GM18873 (cell line): ENCODE measurements at regions not wholly inside any gene's neighbourhood (a gene's known extent, or its start where the extent isn't known, plus 50 kb on each side); places are given as distances from the start of the nearest gene placed in this dataset.

Experiments
- ATAC-seq: cut with Tn5 transposase; IDR thresholded peaks from one replicate; pipeline ENCODE4 v1.9.1; 2021; ENCODE audit warnings: mild to moderate bottlenecking, moderate library complexity, moderate number of reproducible peaks; ENCODE audit not compliant: unreplicated experiment, low FRiP score

DNA sequence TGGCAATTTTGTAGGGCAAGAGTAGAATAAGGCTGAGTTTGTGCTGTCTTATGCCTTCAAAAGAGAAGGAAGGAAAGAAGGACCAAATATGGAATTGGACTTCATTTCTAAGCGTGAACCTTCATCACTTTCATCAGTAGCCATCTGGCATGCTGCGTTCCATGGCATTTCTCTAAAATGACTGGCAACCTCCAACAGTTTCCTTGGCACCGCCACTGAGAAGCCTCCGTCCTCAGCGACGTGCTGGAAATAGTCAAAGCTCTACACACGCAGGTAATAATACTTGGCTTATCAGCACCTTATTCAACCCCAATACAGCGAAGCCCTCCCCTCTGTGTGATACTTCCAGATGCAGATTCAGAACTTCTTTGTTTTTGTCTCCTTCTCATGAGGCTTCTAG lies 169.7 kb upstream of the CD180 start:
- no peak for ATAC-seq

GRCh38 chr5:67364381-67364970 lies 167.9 kb upstream of the CD180 start:
- no peak for ATAC-seq

DNA sequence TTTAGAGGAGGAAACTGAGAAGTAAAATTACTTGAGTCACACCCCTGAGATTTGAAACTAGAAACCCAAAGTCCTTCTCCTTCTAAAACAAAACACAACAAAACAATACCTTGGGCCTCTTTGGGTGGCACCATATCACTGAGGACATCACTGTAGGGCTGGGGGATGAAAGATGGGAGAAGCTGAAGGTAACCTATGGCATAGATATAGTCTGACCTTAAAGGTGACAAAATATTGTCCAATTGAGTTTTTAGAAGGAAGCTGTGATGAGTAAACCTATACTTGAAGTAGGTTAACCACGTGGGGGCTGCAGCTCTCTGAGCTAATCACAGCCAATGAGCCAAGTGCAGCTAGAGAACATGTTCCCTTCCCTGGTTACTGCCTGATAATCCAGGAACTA lies 167.4 kb upstream of the CD180 start:
- no peak for ATAC-seq

DNA sequence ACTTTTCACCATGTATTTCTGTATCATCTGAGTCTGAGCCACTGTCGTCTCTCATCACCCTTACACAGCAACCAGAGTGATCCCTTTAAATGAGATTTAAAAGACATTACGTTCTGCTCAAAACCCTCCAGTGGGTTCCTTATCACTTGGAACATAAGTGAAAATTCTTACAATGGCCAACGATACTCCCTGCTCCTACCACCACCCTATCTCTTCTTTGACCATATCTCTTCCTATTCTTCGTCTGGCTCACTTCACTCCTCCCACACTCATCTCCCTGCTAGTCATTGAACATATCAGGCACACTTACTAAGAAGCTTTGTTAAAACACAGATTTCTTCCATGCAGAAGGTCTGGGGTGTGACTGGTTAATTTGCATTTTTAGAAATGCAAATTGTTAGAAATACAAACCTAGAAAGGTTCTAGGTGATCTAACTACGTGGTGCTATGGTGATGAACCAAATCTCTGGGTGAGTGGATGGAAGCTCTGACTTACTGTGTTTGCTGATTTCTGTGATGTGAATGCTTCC lies 166.6 kb upstream of the CD180 start:
- no peak for ATAC-seq

- no peak for ATAC-seq
These were observed 165.5 kb upstream of the CD180 start for GRCh38 chr5:67361932-67362729.

- no peak for ATAC-seq
These were observed 163.4 kb upstream of the CD180 start for GRCh38 chr5:67360047-67360446.

GRCh38 chr5:67358186-67358585 lies 161.6 kb upstream of the CD180 start:
- no peak for ATAC-seq

DNA sequence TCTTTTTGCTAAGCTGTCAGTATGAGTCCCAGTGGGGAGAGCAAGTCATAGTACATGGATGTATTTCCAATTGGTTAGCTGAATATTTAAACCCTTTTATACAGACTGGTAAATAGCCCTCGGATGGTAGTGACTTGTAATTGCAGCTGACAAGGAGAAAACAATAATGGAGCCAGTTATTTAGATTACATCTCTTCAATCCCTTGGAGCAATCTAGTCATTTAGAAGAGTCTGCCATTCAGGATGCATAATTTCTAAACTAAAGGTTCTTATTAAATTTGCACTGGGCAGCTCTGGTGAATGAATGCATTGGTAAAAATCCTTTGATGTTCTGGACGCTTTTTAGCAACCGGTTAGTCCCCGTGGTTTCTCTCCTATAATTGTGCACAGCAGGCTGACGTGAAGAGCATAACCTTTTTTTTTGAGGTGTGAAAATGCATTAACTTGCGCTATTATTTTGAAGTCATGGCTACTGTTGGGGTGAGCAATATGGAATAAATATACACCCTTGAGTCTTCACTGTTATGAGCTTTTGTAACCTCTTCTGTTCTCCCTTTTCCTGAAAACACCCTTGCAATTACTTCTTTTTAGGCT lies 158.6 kb upstream of the CD180 start:
- no peak for ATAC-seq

DNA sequence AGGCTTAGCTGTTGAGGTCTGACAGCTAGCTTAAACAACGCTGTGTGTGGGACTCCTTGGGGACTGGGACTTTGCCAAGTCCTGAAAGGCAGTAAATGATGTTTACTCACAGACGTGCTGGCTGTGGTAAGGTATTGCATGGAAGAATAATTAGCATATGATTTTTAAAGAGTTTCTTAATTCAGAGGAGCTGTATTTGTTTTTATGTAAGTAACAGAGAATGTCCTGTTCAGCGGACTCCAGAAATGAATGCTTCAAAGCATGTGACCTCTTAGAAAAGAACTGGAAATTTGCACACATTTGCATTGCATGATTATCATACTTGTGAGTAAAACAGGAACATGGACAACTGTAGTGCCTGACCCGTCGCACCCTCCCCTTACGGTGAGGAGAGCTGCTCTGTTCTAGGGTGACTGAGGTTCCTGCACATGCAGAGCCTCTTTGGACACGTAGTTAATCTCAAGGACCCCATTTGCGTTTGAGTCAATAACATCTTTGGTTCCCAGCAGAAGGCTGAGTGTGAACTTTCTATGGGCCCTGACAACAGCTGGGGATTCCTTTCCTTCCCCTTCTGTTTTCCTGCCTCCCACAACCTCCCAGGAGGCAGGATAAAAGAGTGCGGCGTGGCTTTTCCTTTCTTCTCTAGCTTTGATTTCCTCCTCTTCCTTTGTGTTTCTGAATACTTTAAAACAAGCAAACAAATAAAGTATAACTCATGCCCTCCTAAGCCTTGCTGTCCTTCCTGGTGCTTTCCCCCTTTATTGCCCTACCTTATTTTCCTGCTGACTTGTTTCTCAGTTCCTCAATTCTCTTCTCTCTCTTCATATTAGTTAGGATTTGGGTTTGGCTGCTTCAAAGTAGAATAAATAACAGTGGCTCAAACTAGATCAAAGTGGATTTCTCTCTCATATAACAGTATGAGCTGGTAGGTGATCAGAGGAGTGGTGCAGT lies 157.2 kb upstream of the CD180 start:
- ATAC-seq = no peak

GRCh38 chr5:67350618-67351201 lies 154.1 kb upstream of the CD180 start:
- ATAC-seq = no peak

GRCh38 chr5:67350185-67350584 lies 153.6 kb upstream of the CD180 start:
- no peak for ATAC-seq

DNA sequence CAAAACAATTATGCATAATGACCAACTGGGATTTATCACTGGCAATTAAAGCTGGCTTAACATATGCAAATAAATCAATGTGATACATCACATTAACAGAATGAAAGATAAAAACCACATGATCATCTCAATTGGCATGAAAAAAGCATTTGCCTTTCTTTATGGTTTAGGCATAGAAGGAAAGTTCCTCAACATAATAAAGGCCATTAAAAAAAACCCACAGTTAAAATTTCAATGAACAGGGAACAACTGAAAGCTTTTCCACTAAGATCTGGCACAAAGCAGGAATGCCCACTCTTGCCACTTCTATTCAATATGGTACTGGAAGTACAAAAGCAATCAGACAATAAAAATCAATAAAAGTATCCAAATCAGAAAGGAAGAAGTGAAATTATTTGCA lies 151.2 kb upstream of the CD180 start:
- ATAC-seq = no peak

GRCh38 chr5:67346611-67347010 lies 150.0 kb upstream of the CD180 start:
- no peak for ATAC-seq

DNA sequence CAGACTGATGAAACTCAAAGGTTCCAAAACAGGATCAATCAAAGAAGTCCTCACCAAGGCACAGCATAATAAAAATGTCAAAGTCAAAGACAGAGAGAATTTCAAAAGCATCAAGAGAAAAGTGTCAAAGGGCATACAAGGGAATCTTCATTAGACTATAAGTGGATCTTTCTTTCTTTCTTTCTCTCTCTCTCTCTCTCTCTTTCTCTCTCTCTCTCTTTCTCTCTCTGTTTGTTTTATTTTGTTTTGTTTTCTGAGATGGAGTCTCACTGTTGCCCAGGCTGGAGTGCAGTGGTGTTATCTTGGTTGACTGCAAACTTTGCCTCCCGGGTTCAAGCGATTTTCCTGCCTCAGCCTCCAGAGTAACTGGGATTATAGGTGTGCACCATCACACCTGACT lies 148.3 kb upstream of the CD180 start:
- no peak for ATAC-seq

GRCh38 chr5:67343835-67344234 lies 147.2 kb upstream of the CD180 start:
- ATAC-seq = no peak

DNA sequence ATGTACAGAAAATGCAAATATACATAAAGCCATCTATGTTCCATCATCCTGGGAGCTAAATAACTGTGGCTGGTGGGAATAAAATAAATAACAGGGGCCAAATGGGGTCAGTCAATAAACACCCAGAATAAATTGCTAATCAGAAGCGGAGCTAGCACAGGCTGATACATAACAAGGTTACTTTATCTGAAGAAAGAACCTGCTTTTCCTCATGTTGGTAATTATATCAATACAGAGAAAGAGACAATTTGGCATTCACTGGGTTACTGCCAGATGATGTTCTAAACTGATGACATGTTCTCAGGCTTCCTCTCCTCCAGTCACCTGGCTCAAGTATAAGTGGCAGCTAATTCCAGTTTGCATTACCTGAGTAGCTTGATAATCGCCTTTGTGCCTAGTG lies 144.9 kb upstream of the CD180 start:
- no peak for ATAC-seq

GRCh38 chr5:67339219-67339767 lies 142.7 kb upstream of the CD180 start:
- no peak for ATAC-seq

GRCh38 chr5:67338421-67338820 lies 141.8 kb upstream of the CD180 start:
- ATAC-seq = no peak

GRCh38 chr5:67337751-67338150 lies 141.2 kb upstream of the CD180 start:
- ATAC-seq = no peak

DNA sequence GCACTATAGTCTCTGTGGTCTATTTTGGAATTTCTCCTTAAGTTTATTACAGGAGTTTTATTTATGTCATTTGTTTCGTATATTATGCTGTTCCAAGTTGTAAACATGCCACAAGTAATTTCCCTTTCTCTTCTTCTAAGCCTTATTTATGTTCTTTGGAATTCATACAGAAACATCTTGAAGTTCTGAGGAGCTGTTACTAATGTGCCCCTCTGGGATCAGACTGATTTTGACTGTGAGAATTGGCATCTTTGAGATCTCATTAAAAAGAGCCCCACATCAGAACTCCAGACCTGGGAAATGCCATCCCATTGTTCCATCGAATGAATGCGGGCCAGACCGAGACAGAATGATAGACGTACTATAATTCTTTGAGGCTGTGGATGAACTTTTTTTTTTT lies 138.8 kb upstream of the CD180 start:
- ATAC-seq = no peak
